HL-60 (cell line): ENCODE measurements at regions not wholly inside any gene's neighbourhood (a gene's known extent, or its start where the extent isn't known, plus 50 kb on each side); places are given as distances from the start of the nearest gene placed in this dataset.

Experiments
- DNase-seq, 2 experiments: peaks; one replicate each; pipeline ENCODE4 v3.0.0-alpha.2; 2010 to 2020; ENCODE audit warnings: low read depth in 1 of 2, low spot score in 1 of 2
- H3K27ac ChIP-seq: fragments of 250-450 bp; sonication (Bioruptor Pico); replicated peaks from 2 replicates; pipeline ENCODE4 v1.5.1; 2020; ENCODE audit warnings: mild to moderate bottlenecking, moderate library complexity
- H3K27me3 ChIP-seq: fragments of 250-450 bp; sonication (Bioruptor Pico); 2 replicates; pipeline ENCODE4 v1.5.1; 2021; ENCODE audit warnings: mild to moderate bottlenecking, moderate library complexity; ENCODE audit not compliant: insufficient read depth, poor library complexity, severe bottlenecking
- H3K4me3 ChIP-seq: replicated peaks from 2 replicates; pipeline ENCODE4 v1.5.1; 2011; ENCODE audit warnings: mild to moderate bottlenecking, control low read depth, low read length; ENCODE audit not compliant: insufficient read depth
- CTCF ChIP-seq: IDR thresholded peaks from one replicate; pipeline ENCODE4 v1.5.1; 2011; ENCODE audit warnings: low read length, control low read depth, inconsistent platforms; ENCODE audit not compliant: insufficient read depth
- GABPA ChIP-seq: IDR thresholded peaks from 2 replicates; pipeline ENCODE4 v1.6.1; 2012; ENCODE audit warnings: low read depth
- POLR2AphosphoS5 ChIP-seq: IDR thresholded peaks from 2 replicates; pipeline ENCODE4 v1.6.1; 2012; ENCODE audit warnings: low read depth
- REST ChIP-seq: IDR thresholded peaks from 2 replicates; pipeline ENCODE4 v1.6.1; 2012; ENCODE audit warnings: low read depth; ENCODE audit not compliant: insufficient replicate concordance
- SPI1 ChIP-seq: IDR thresholded peaks from 2 replicates; pipeline ENCODE4 v1.6.1; 2012; ENCODE audit warnings: low read depth, mild to moderate bottlenecking, borderline replicate concordance

GRCh38 chr3:147333098-147333497 is 73.2 kb downstream of the ZIC4 start:
- no peak overlapping the region for H3K4me3 ChIP-seq
- DNase-seq = no peak

GRCh38 chr3:147328711-147329110 is 77.6 kb downstream of the ZIC4 start:
- no peak overlapping the region for H3K27ac ChIP-seq
- DNase-seq = no peak
- no peak for TF ChIP-seq GABPA
- TF ChIP-seq SPI1 = no peak
- TF ChIP-seq POLR2AphosphoS5 = no peak
- TF ChIP-seq CTCF = no peak
- no peak for TF ChIP-seq REST

More at GRCh38 chr3:147333098-147333497, 73.2 kb downstream of the ZIC4 start:
- Histone ChIP-seq H3K27me3 (no peaks in the 10 kb centered on the region), H3K27ac (no peak overlapping the region)
- TF ChIP-seq CTCF (no peak), GABPA (no peak), REST (no peak), POLR2AphosphoS5 (no peak), SPI1 (no peak)

GRCh38 chr3:147324356-147324755 is 82.0 kb downstream of the ZIC4 start:
- no peak for TF ChIP-seq GABPA
- TF ChIP-seq CTCF = no peak
- TF ChIP-seq SPI1 = no peak
- TF ChIP-seq POLR2AphosphoS5 = no peak
- TF ChIP-seq REST = no peak
- no peak overlapping the region for H3K27ac ChIP-seq
- no peak for DNase-seq
- no peak overlapping the region for H3K4me3 ChIP-seq
- no peaks in the 10 kb centered on the region for H3K27me3 ChIP-seq

More at GRCh38 chr3:147328711-147329110, 77.6 kb downstream of the ZIC4 start:
- Histone ChIP-seq H3K4me3 (no peak overlapping the region), H3K27me3 (no peaks in the 10 kb centered on the region)
